SK-N-SH (cell line): ENCODE measurements at regions not wholly inside any gene's neighbourhood (a gene's known extent, or its start where the extent isn't known, plus 50 kb on each side); places are given as distances from the start of the nearest gene placed in this dataset.

Experiments used
- CTCF ChIP-seq: fragments of 200-600 bp; sonication (generic); IDR thresholded peaks from 2 replicates; pipeline ENCODE4 v1.6.1; 2017; ENCODE audit warnings: antibody characterized with exemption, mild to moderate bottlenecking, moderate library complexity
- EP300 ChIP-seq, 2 experiments: IDR thresholded peaks; 2 replicates each; pipeline versions ENCODE4 v1.4.0 to v1.6.1; 2012; ENCODE audit warnings: borderline replicate concordance in 1 of 2, low read depth in 1 of 2, low read length in 1 of 2
- EZH2phosphoT487 ChIP-seq: fragments of 200-600 bp; sonication (generic); IDR thresholded peaks from 2 replicates; pipeline ENCODE4 v1.6.1; 2017; ENCODE audit warnings: low read depth, mixed run types, mild to moderate bottlenecking, antibody characterized with exemption, moderate library complexity, borderline replicate concordance
- FOXJ3 ChIP-seq: sonication (generic); formaldehyde crosslinking; IDR thresholded peaks from 2 replicates; pipeline ENCODE4 v1.5.1; 2020; ENCODE audit warnings: mild to moderate bottlenecking, missing genetic modification reagents
- NFIC ChIP-seq: IDR thresholded peaks from 2 replicates; pipeline ENCODE4 v1.4.0; 2012; ENCODE audit warnings: borderline replicate concordance
- PBX3 ChIP-seq: IDR thresholded peaks from 2 replicates; pipeline ENCODE4; 2012
- POLR2AphosphoS5 ChIP-seq: IDR thresholded peaks from 2 replicates; pipeline ENCODE4 v1.6.1; 2012; ENCODE audit warnings: low read depth, low read length
- RCOR1 ChIP-seq: fragments of 150-350 bp; IDR thresholded peaks from 2 replicates; pipeline ENCODE4 v1.6.1; 2017; ENCODE audit warnings: antibody characterized with exemption, low read length
- SMC3 ChIP-seq: IDR thresholded peaks from 2 replicates; pipeline ENCODE4 v1.6.1; 2012; ENCODE audit warnings: low read depth, low read length, improper control_type of control experiment
- TAF1 ChIP-seq: IDR thresholded peaks from 2 replicates; pipeline ENCODE4 v1.6.1; 2012; ENCODE audit warnings: low read depth, mild to moderate bottlenecking, low read length, moderate library complexity, borderline replicate concordance
- YY1 ChIP-seq: IDR thresholded peaks from 2 replicates; pipeline ENCODE4 v1.4.0; 2012; ENCODE audit warnings: low read depth, mild to moderate bottlenecking
- ZBTB33 ChIP-seq: IDR thresholded peaks from 2 replicates; pipeline ENCODE4 v1.4.0; 2012; ENCODE audit warnings: low read depth, borderline replicate concordance

DNA sequence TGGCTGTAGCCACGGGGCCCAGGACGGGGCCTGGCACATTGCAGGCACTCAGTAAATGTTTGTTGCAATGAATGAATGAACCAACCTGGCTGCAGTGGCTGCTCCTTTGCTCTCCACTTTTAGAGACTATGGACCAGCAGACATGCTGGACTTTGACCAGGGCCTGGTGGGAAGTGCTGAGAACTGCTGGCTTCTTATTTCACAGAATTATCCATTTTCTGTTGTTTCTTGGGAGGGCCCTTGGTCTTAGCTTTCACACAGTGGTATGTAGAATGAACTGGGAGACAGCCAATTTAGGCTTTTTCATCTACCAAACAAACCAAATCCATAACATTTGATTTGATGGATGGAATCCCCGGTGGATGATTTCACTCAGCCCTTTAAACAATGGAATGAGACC lies 78.0 kb upstream of the LHFPL2 start:
- TF ChIP-seq CTCF (no peak), ZBTB33 (no peak), EZH2phosphoT487 (no peak), SMC3 (no peak), YY1 (no peak), NFIC (no peak), EP300 (IDR thresholded peaks at IDR 0.05; ENCODE audit: borderline replicate concordance in 1 of 2, low read depth in 1 of 2, low read length in 1 of 2) (no peak), RCOR1 (no peak), PBX3 (no peak), FOXJ3 (CRISPR knock-in tag) (no peak), TAF1 (no peak), POLR2AphosphoS5 (no peak)
